Glutamatergic neuron (in vitro differentiated cells): ENCODE measurements at regions not wholly inside any gene's neighbourhood (a gene's known extent, or its start where the extent isn't known, plus 50 kb on each side); places are given as distances from the start of the nearest gene placed in this dataset.
"Not testable (repeated sequence)": the region's sequence is repeated elsewhere in the genome, so short reads cannot be mapped to it uniquely, and the experiment has no call there.

Experiments
- DNase-seq: peaks from one replicate; pipeline ENCODE4 v3.0.0; 2022
- H3K27ac Mint-ChIP-seq: one replicate; pipeline ENCODE4 v1.8.0; 2020; ENCODE audit warnings: mild to moderate bottlenecking, mixed read lengths, inconsistent platforms; ENCODE audit not compliant: unreplicated experiment
- H3K27me3 Mint-ChIP-seq: one replicate; pipeline ENCODE4 v1.8.0; 2020; ENCODE audit warnings: mild to moderate bottlenecking, moderate library complexity, mixed read lengths, inconsistent platforms; ENCODE audit not compliant: unreplicated experiment
- H3K36me3 Mint-ChIP-seq: one replicate; pipeline ENCODE4 v1.8.0; 2020; ENCODE audit warnings: mild to moderate bottlenecking, mixed read lengths, inconsistent platforms; ENCODE audit not compliant: unreplicated experiment
- H3K4me1 Mint-ChIP-seq: one replicate; pipeline ENCODE4 v1.8.0; 2020; ENCODE audit warnings: mild to moderate bottlenecking, low read depth, mixed read lengths, inconsistent platforms; ENCODE audit not compliant: unreplicated experiment
- H3K4me3 Mint-ChIP-seq: one replicate; pipeline ENCODE4 v1.8.0; 2020; ENCODE audit warnings: mild to moderate bottlenecking, mixed read lengths, inconsistent platforms; ENCODE audit not compliant: unreplicated experiment
- H3K9me3 Mint-ChIP-seq: one replicate; pipeline ENCODE4 v1.8.0; 2020; ENCODE audit warnings: mild to moderate bottlenecking, moderate library complexity, mixed read lengths, inconsistent platforms; ENCODE audit not compliant: unreplicated experiment
- TF ChIP-seq, protein P1 (sequence below): fragments of 200-600 bp; sonication (generic); IDR thresholded peaks from one replicate; pipeline ENCODE4 v1.5.0; 2021; ENCODE audit not compliant: partially characterized antibody, unreplicated experiment

GRCh38 chr2:122033778-122034177, 278.3 kb downstream of the TSN start:
- no peak overlapping the region for H3K4me3 Mint-ChIP-seq
- H3K36me3 Mint-ChIP-seq = no peaks in the 10 kb centered on the region
- H3K27ac Mint-ChIP-seq = no peak overlapping the region
- TF ChIP-seq, protein P1, sequence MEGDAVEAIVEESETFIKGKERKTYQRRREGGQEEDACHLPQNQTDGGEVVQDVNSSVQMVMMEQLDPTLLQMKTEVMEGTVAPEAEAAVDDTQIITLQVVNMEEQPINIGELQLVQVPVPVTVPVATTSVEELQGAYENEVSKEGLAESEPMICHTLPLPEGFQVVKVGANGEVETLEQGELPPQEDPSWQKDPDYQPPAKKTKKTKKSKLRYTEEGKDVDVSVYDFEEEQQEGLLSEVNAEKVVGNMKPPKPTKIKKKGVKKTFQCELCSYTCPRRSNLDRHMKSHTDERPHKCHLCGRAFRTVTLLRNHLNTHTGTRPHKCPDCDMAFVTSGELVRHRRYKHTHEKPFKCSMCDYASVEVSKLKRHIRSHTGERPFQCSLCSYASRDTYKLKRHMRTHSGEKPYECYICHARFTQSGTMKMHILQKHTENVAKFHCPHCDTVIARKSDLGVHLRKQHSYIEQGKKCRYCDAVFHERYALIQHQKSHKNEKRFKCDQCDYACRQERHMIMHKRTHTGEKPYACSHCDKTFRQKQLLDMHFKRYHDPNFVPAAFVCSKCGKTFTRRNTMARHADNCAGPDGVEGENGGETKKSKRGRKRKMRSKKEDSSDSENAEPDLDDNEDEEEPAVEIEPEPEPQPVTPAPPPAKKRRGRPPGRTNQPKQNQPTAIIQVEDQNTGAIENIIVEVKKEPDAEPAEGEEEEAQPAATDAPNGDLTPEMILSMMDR = no peak
- peaks cover 13% of the 10 kb centered on the region for H3K4me1 Mint-ChIP-seq
- H3K27me3 Mint-ChIP-seq = no peaks in the 10 kb centered on the region
- DNase-seq = no peak
- peaks cover 3% of the 10 kb centered on the region for H3K9me3 Mint-ChIP-seq

DNA sequence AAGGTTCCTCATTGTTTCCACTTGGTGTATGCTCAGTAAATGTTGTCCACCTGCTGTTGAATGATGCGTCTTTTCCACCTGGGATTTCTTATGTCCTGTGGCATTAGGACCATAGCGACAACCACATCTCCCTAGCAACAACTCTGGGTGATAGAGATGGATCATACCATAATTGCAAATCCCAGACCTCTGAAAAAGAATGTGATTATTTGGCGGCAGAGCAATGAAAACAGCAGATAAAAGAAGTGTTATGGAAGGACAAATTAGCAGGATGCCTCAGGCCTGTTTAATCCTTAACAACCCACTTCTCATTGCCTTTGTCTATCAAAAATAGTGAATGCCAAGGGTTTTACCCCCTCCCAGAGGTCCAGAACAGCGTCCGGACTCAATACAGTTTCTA, 278.9 kb downstream of the TSN start:
- Mint-ChIP-seq H3K36me3 (no peaks in the 10 kb centered on the region), H3K9me3 (peaks cover 3% of the 10 kb centered on the region), H3K4me3 (no peak overlapping the region), H3K27me3 (no peaks in the 10 kb centered on the region), H3K4me1 (peaks cover 11% of the 10 kb centered on the region), H3K27ac (no peak overlapping the region)
- TF ChIP-seq, protein P1 = no peak
- no peak for DNase-seq

GRCh38 chr2:122034777-122035176, 279.3 kb downstream of the TSN start:
- no peak overlapping the region for H3K4me3 Mint-ChIP-seq
- no peak for DNase-seq
- no peaks in the 10 kb centered on the region for H3K27me3 Mint-ChIP-seq
- TF ChIP-seq, protein P1 = no peak
- peaks cover 4% of the 10 kb centered on the region for H3K9me3 Mint-ChIP-seq
- H3K36me3 Mint-ChIP-seq = no peaks in the 10 kb centered on the region
- H3K4me1 Mint-ChIP-seq = peaks cover 11% of the 10 kb centered on the region
- no peak overlapping the region for H3K27ac Mint-ChIP-seq

DNA sequence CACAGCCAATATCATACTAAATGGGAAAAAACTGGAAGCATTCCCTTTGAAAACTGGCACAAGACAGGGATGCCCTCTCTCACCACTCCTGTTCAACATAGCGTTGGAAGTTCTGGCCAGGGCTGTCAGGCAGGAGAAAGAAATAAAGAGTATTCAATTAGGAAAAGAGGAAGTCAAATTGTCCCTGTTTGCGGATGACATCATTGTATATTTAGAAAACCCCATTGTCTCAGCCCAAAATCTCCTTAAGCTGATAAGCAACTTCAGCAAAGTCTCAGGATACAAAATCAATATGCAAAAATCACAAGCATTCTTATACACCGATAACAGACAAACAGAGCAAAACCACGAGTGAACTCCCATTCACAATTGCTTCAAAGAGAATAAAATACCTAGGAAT, 283.4 kb downstream of the TSN start:
- H3K27ac Mint-ChIP-seq, DNase-seq, H3K4me3 Mint-ChIP-seq: not testable (repeated sequence)

DNA sequence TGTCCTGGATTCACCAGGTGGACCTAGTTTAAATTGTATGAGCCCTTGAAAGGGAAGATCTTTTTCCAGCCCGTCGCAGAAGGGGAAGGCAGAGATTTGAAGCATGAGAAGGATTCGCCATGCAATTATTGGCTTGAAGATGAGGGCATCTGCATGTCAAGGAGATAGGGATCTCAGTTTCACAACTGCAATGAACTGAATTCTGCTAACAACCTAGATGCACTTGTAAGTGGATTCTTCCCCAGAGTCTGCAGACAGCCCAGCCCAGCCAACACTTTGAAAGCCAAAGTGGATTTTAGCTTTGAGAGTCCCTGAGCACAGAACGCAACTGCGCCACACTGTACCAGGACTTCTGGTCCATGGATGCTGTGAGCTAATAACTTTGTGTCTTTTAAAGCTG, 286.0 kb downstream of the TSN start:
- H3K27ac Mint-ChIP-seq = no peak overlapping the region
- no peak overlapping the region for H3K4me3 Mint-ChIP-seq
- H3K27me3 Mint-ChIP-seq = no peaks in the 10 kb centered on the region
- H3K36me3 Mint-ChIP-seq = no peaks in the 10 kb centered on the region
- DNase-seq = no peak
- H3K9me3 Mint-ChIP-seq = peaks cover 1% of the 10 kb centered on the region
- TF ChIP-seq, protein P1 = no peak
- no peaks in the 10 kb centered on the region for H3K4me1 Mint-ChIP-seq

More for the DNA sequence above, 283.4 kb downstream of the TSN start:
- H3K27me3 Mint-ChIP-seq, H3K9me3 Mint-ChIP-seq, H3K36me3 Mint-ChIP-seq: not testable (repeated sequence)
- H3K4me1 Mint-ChIP-seq = peaks cover 11% of the 10 kb centered on the region

DNA sequence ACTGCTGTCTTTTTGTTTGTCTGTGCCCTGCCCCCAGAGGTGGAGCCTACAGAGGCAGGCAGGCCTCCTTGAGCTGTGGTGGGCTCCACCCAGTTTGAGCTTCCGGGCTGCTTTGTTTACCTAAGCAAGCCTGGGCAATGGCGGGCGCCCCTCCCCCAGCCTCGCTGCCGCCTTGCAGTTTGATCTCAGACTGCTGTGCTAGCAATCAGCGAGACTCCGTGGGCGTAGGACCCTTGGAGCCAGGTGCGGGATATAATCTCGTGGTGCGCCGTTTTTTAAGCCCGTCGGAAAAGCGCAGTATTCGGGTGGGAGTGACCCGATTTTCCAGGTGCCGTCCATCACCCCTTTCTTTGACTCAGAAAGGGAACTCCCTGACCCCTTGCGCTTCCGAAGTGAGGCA, 296.2 kb downstream of the TSN start:
- not testable (repeated sequence) for H3K27ac Mint-ChIP-seq, H3K9me3 Mint-ChIP-seq, H3K4me3 Mint-ChIP-seq, H3K36me3 Mint-ChIP-seq, H3K27me3 Mint-ChIP-seq, H3K4me1 Mint-ChIP-seq, DNase-seq
